HG02759 (cell line): ENCODE measurements at regions not wholly inside any gene's neighbourhood (a gene's known extent, or its start where the extent isn't known, plus 50 kb on each side); places are given as distances from the start of the nearest gene placed in this dataset.
"Not testable (repeated sequence)": the region's sequence is repeated elsewhere in the genome, so short reads cannot be mapped to it uniquely, and the experiment has no call there.

Source experiments
- ATAC-seq: cut with Tn5 transposase; IDR thresholded peaks from one replicate; pipeline ENCODE4 v1.9.1; 2021; ENCODE audit warnings: mild to moderate bottlenecking, moderate library complexity; ENCODE audit not compliant: unreplicated experiment

DNA sequence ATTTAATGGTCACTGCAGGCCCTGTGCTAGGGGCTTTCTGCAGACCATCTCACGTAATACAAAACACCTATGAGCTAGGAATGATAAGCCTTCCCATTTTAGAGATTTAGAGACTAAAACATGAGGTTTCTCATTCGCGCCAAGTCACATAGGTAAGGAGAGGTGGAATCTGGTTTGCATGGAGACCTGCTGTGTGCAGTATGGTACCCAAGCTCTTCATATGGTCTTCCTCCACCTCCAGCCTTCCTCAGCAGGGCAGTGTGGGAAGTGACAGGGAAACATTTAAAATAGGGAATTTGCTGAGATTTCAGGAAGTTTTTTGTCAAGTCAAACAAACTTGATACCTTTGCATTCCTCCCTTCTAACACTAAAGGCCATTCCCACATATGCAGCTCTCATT is 337.6 kb downstream of the IL20RB start:
- no peak for ATAC-seq

DNA sequence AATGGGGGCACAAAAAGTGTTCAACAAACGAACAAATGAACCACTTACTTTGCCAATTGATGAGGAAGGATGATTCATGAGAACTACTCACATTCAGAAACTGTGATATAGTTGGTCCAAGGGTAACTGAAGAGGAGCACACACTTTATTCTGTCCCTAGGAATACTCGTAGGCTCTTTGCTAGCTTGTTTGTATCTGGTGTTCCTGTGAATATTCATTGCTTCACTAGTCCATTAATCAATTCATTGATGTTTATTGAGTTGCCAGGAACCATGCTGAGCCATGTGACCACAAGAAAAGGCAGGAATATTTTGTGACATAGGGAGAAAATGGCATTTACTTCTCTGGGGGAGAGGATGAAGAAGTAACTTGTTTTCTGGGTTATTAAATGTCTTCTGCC is 338.3 kb downstream of the IL20RB start:
- ATAC-seq = no peak

DNA sequence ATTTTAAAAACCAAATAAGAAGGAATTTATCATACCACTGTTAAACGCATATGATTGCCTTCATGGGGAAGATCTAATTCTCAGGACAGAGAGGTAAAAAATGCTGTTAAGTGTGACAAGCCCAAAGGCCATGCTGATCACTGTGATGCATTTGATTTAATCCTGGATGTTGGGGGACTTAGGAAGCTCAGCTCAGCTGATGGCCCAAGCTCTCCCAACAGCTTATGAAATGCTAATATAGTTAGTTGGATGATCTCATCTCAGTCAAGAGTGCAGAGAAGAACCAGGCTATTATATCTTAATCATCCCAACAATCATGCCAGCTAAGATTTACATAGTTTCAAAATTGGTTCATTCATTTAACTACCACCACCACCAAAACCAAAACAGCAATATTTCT is 340.0 kb downstream of the IL20RB start:
- no peak for ATAC-seq

DNA sequence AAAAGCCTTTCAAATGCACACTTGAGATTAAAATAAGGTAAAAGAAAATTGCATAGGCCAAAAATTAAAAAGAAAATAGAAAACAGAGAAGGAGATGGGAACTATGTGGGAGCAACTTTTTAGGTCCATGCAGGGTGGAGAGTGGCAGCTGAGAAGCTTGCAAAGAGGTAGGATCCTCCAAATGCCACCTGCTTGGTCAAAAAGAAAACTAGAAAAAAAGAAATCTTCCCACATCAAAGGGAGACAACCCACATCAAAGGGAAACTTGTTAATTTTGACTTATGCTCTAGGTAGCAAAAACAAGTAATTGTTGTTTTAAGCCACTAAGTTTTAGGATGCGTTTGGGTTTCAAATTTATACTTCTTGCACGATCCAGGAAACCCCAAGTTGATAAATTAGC is 342.9 kb downstream of the IL20RB start:
- no peak for ATAC-seq

DNA sequence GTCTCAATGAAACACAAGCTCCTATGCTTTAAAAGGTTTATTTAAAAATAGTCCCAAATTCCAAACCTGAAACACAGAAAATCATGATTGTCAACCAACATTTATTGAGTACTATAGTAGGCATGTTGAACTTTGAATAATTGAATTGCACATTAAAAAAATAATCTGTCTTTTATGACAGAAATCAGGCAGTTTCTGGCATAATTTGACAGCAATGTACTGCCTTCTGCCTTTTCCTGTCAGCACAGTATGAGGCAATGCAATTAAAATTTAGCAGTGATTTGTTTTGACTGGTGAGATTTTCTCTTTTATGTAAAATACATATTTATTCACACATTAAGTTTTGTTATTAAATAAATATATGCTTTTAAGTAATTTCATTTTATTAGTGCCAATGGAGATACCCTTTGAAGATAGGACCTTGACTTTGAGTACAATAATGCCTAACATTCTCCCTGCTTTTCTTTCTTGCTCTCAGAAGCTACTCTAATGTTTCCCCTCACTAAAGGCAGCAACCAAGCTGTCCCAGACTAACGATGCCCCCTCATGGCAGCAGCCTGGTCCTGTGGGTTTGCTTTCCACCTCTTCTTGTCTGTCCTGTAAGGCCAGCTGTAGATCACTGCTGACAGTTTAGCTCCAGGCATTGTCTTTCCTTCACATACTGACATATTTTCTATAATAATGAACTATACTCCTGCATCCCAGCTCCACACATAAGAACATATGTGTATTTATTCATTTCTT is 346.7 kb downstream of the IL20RB start:
- ATAC-seq = no peak

DNA sequence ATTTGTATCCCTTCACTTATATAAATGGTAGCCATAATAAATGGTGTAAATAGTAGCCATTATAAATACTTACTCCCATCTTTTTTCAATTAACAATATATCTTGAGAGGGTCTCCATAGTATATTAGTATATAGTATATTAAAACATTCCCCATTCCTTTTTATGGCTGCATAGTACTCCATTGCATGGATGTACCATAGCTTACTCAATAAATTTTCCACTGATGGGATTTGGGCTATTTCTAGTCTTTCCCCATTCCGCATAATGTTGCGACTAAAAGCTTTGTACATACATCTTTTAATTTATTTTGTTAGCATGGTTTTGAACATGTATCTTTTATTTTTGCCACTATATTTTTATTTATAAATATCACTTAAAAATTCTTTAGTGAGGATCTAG is 366.3 kb downstream of the IL20RB start:
- no peak for ATAC-seq

DNA sequence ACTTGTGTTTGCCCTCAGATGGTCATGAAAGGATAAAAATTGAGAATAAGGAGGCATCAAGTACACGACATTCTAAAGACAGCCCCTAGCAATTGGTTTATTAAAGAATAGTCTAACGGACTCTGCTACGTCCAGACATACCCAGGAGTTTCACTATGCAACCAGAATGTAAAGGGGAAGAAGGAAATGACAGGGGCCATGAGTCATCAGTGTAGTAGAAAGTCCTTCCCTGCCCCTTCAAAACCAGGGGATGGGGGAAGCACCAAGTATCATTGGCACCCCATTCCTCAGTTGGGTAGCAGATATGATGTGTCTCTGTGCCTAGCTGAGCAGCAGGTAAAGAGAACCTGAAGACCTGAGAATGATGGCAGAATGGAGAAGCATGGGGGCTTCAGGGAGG is 367.4 kb downstream of the IL20RB start:
- ATAC-seq = peak; percentile 55

DNA sequence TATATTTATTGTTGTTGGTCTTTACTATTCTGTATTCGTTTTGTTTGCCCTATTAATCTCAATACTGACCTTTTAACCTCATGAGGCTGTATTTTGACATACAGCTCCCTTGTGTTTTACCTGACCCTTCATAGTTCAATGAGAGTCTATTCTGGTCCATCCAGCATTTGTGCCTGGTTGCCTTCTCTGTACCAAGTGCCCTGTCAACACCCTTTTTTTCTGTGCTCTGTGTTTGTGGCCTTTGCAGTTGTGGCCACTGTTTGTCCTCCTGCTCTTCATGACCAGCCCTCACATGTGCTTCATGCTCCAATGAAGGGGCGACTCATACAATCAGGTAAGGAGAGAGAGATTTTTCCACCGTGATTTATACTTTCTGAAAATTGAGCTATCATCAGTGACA is 368.2 kb downstream of the IL20RB start:
- no peak for ATAC-seq

DNA sequence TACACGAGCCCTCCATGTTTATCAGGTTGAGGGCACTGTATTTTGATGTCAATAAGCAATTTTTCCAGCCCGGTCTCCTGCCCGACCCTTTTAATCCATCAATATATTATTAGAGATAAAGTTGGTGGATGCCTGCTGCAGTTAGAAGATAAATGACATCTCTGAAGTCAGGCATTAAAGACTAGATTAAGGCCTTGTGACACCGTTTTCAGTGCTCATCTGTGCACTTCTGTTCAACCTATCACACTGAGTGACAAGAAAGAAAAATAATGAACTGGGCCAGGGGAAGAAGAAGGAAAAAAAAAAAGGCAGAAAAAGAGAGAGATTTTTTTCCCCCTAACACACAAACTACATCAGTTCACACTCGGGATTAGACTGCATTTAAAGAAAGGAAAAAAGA is 371.8 kb downstream of the IL20RB start:
- no peak for ATAC-seq

DNA sequence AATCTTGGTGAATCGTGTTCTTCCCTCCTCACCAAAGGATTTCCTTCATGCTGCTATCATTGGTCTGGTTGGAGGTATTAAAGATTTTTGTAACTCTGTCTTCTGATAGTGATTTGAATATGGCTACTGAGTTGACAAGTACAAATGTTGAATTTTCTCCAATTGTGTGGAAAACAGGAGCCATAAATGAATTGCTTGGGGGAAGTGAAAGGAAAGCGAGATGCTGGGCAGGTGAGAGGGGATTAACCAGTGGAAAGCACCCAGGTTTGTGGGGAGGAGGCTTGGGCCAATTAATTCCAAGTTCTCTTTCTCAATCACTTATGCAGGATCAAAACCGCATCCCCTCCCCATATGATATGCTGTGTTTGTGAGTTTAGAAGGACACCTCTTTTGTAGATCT is 372.5 kb downstream of the IL20RB start:
- ATAC-seq = no peak

DNA sequence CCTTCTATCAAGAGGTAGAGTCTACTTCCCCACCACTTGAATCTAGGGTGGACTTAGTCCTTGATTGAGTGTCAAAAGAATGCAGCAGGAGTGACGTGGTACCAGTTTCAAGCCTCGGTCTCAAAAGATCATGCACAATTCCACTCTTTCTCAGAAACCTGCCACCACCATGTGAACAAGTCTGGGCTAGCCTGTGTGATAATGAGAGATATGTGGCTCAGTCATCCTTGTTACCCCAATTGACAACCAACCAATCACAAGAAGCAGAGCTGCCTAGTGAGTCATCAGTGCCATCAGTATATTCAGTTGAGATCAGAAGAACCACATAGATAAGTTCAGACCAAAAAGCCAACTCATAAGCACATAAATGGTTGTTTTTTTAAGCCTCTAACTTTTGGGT is 374.5 kb downstream of the IL20RB start:
- no peak for ATAC-seq

DNA sequence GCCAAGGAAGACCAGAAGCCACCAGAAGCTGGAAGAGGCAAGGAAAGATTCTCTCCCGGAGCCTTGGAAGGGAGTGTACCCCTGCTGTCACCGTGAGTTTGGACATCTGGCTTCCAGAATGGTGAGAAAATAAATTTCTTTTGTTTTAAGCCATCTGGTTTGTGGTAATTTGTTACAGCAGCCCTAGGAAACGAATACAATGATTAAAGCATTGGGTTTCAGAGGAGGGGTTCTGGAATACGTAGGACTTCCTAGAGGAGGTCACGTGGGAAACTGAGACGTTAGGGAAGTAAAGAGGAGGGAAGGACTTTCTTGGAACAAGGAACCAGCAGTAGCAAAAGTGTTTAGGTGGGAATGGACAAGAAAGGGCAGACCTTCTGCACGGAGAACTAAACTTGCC is 377.7 kb downstream of the IL20RB start:
- ATAC-seq = no peak

DNA sequence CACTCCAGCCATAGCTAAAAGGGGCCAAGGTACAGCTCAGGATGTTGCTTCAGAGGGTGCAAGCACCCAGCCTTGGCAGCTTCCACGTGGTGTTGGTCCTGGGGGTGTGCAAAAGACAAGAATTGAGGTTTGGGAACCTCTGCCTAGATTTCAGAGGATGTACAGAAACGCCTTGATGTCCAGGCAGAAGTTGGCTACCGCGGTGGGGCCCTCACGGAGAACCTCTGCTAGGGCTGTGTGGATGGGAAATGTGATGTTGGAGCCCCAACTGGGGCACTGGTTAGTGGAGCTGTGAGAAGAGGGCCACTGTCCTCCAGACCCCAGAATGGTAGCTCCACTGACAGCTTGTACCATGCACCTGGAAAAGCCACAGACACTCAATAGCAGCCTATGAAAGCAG is 380.6 kb downstream of the IL20RB start:
- ATAC-seq = not testable (repeated sequence)

DNA sequence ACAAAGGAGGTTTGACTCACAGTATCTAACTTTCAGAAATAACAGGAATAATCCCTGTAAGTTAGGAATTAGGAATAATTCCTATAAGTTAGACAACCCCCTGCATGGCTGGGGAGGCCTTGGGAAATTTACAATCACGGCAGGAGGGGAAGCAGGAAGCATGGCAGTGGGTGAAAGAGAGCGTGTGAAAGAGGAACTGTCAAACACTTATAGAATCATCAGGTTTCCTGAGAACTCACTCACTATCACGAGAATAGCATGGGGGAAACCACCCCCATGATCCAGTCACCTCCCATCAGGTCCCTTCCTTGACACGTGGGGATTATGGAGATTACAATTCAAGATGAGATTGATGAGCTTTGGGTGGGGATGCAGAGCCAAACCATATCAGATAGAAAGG is 385.5 kb downstream of the IL20RB start:
- ATAC-seq = no peak

DNA sequence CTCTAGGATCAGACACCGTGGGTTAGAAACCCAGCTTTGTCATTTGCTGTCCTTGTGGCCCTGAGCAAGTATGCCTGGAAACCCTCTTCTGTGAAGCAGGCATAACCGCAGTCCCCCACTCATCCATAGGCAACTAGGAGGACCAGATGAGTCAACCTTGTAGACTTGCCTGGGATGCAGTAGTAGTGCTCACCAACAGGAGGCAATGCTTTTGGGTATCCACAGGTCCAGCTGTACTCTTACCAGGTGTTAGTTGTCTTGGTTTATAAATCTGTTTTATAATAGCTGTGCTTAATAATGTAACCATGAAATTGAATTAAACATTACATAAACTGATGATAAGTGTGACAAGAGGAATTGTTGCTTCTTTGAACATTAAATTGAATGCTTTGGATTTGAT is 389.3 kb downstream of the IL20RB start:
- ATAC-seq = no peak

DNA sequence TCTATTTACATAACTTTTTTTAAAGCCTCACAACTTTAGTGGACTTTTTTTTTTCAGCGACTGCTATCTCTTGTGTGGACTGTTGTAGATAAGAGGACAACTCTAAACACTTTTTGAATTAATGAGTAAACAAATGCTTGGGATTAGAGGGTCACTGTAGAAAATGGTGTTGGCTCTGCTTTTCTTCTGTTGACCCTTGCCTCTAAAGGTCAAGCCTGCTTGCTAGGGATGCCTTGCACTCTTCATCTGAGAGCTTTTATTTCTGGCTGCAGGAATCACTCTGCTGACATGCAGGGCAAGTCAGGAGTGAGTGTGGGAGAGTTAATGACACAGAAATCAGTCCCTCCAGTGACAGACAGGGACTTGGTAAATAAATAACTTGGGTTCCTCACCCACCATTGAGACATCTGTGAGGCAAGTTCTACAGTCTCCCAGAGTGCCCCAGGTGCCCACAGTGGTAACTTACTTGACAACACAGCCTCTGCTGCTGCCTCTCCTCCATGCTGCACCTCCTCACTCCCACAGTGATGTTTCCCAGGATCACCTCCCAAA is 390.1 kb downstream of the IL20RB start:
- no peak for ATAC-seq

DNA sequence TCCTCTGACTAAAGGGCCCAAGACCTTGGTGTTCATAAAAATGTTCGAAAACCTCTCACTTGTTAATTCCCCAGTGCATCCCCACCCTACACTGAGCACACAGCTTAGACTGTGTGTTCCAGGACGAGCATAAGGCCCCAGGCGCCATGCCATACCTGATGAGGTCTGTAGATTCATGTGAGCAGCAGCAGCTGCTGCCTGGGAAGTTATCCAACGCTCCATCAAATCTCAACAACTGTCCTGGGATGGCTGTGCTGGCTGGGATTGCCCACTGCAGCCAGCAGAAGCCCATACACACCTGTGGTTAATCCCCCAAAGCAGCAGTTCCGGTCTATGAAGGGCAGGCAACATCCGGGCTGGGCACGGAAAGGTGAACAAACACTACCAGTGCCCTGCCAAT is 391.2 kb downstream of the IL20RB start:
- no peak for ATAC-seq

DNA sequence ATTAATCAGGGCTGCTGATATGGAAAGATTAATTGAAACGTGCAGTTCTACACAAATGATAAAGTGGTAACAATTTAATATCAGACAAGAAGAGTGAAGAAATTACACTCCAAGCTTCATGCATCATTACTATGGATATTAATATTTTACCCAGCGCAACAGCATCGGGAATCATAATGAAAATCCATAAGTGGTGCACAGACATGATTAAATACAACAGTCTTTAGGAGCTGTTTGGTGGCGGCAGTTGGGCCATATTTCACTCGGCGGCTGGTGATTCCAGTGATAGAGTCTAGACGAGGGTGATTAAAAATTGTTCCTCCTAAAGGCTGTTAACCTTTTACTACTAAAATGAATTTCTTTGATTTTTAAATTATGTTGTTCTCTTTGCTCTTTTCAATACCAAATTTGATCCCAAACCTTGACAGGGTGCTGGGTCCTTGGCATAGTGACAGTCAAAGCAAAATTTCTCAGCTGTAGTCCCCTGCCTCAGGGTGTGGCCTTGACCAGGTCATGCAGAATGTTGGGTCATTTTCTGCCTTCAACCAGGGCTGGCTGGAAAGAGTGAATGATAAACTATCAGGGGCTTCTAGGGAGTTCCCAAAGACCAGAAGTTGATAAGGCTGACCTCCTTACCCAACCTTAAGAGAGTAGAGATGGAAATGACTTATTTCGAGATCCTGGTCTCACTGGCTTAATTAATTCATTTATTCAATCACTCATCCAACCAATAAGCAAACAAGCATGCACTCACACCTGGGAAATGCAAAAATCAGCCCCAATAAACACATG is 392.0 kb downstream of the IL20RB start:
- peak; percentile 76 for ATAC-seq

DNA sequence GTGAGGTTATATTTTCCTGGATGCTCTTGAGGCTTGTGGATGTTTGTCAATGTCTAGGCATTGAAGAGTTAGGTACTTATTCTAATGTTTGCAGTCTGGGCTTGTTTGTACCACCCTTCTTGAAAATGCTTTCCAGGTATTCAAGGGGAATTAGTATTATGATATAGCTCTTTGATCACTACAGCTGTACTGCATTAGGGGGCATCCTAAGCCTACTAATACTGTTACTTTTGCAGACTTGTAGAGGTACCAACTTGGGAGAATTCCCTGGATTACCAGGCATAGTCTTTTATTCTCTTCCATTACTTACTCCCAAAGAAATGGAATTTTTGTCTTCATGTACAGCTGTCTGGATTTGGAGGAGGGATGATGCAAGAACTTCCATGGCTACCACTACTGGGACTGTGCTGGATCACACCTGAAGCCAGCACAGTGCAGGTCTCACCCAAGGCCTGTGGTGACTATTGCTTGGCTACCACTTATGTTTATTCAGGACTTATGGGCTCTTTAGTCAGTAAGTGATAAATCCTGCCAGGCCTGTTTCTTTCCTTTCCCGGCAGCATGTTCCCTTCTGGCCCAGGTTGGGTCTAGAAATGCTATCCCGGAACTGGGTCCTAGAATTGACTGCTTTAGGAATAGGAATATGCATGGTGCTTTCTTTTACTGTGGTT is 402.9 kb downstream of the IL20RB start:
- no peak for ATAC-seq

DNA sequence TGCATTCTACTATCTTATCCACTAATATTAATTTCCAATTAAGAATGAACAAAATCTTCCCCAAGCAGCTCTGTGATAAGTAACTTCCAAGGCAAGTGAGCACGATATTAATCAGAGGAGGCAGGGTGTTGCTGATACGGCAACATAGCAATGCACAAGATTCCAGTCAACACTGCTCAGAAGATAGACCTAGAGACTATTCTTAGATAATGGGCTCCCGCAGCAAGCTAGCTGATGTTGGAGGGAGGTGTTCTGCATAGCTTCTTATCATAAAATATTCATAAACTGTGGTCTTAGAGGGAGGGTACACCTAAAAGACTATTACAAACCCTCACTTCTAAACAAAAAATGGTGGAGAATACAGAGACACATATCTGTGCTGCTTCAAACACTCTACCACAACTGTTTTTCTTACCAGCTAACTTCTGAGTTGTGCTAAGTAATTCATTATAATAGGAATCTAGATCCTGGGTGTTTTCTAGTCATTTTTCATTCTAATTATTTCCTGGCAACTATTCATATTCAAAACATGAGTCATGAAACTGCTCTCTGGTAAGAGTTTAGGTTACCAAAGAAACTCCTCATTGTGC is 382.0 kb upstream of the SOX14 start:
- no peak for ATAC-seq

DNA sequence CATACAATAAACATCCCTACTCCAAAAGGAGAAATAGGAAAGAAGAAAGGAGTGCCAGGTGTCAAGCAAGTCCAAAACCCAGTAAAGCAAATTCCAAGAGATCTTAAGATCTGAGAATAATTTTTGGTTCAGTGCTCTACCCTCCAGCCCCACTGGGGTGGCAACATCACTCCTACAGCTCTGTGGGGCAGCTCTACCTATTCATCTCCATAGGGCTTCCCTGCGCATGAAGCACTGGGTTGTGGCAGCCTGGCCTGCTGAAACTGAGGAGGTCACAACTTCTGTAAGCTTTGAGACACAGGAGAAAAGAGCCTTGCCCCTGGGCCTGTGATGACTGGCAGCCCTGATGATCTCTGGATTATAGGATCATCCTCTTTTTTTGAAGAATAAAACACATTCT is 378.2 kb upstream of the SOX14 start:
- no peak for ATAC-seq
